ENCODE measurements at regions not wholly inside any gene's neighbourhood (a gene's known extent, or its start where the extent isn't known, plus 50 kb on each side); places are given as distances from the start of the nearest gene placed in this dataset.

GRCh38 chr3:6074952-6075351 is 786.0 kb upstream of the GRM7 start:
- TF ChIP-seq CTCF (IDR thresholded peaks at IDR 0.05) (no peak), POLR2A (IDR thresholded peaks at IDR 0.05) (no peak)
